Gastroesophageal sphincter (tissue), 4 donors: ENCODE measurements at regions not wholly inside any gene's neighbourhood (a gene's known extent, or its start where the extent isn't known, plus 50 kb on each side); places are given as distances from the start of the nearest gene placed in this dataset.

Source experiments
- ATAC-seq: fragments of 150-250 bp; one replicate; pipeline ENCODE4 v1.9.1; 2016; ENCODE audit warnings: mild to moderate bottlenecking, moderate library complexity
- H3K27ac ChIP-seq, 4 donors: fragments of 200-600 bp; sonication (generic) in 3 of 4; 1 replicate in 3 of 4; 2 replicates in 1 of 4; pipeline ENCODE4 v1.5.1; 2016 to 2019
- H3K27me3 ChIP-seq: fragments of 200-600 bp; sonication (generic); one replicate; pipeline ENCODE4 v1.5.1; 2019
- H3K36me3 ChIP-seq, 2 donors: fragments of 200-600 bp; sonication (generic); one replicate each; pipeline ENCODE4 v1.5.1; 2019; ENCODE audit warnings: control low read depth in 1 of 2
- H3K4me1 ChIP-seq, 3 donors: fragments of 200-600 bp; sonication (generic); 1 replicate in 2 of 3; 2 replicates in 1 of 3; pipeline ENCODE4 v1.5.1; 2016 to 2019; ENCODE audit warnings: control low read depth in 2 of 3
- H3K4me3 ChIP-seq, 2 donors: fragments of 200-600 bp; sonication (generic); one replicate each; pipeline ENCODE4 v1.5.1; 2019; ENCODE audit warnings: mild to moderate bottlenecking in 1 of 2, moderate library complexity in 1 of 2
- H3K9me3 ChIP-seq, 3 donors: fragments of 200-600 bp; sonication (generic); one replicate each; pipeline ENCODE4 v1.5.1; 2017 to 2019; ENCODE audit warnings: control low read depth in 2 of 3
- EP300 ChIP-seq: sonication (generic); formaldehyde crosslinking; IDR thresholded peaks from one replicate; pipeline ENCODE4 v1.6.1; 2017; ENCODE audit warnings: antibody characterized with exemption, mild to moderate bottlenecking
- POLR2A ChIP-seq, 2 donors: fragments of 450-650 bp; IDR thresholded peaks; one replicate each; pipeline ENCODE4 v1.6.1; 2017; ENCODE audit warnings: antibody characterized with exemption in 2 of 2, mild to moderate bottlenecking in 2 of 2, moderate library complexity in 1 of 2
- POLR2AphosphoS5 ChIP-seq: sonication (generic); formaldehyde crosslinking; IDR thresholded peaks from one replicate; pipeline ENCODE4 v1.6.1; 2017; ENCODE audit warnings: antibody characterized with exemption
- WGBS, 2 donors: methylation state at CpG; one replicate each; pipeline ENCODE4 v1.1.5; 2018; ENCODE audit warnings: low coverage in 1 of 2; 5-methylcytosine and 5-hydroxymethylcytosine counted together
- TF ChIP-seq, protein P1 (sequence below), 4 experiments: fragments of 200-600 bp in 2 of 4; fragments of 450-650 bp in 2 of 4; sonication (generic) in 1 of 4; IDR thresholded peaks; one replicate each; pipeline ENCODE4 v1.5.1; 2017 to 2019; ENCODE audit warnings: antibody characterized with exemption in 4 of 4, mild to moderate bottlenecking in 2 of 4, moderate library complexity in 2 of 4

DNA sequence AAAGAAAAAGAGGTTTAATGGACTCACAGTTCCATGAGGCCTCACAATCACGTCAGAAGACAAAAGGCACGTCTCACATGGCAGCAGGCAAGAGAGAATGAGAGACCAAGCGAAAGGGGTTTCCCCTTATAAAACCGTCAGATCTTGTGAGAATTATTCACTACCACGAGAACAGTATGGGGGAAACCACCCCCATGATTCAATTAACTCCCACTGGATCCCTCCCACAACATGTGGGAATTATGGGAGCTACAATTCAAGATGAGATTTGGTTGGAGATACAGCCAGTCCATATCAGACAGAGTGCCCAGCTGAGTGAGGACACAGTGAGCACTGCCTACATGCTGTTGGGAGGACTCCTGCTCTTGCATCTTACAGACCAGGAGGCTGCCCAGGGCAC is 148.4 kb downstream of the TEX36 start:
- ATAC-seq: no peak
- H3K4me1 ChIP-seq: peaks cover 0 to 10% (median 0%) of the 10 kb centered on the region in 3 donors
- no peaks in the 10 kb centered on the region for H3K36me3 ChIP-seq
- 60 to 68% methylated on average over 5 of the region's 5 CpGs for WGBS, 2 donors
- TF ChIP-seq POLR2A (IDR thresholded peaks at IDR 0.05): no peak
- TF ChIP-seq POLR2AphosphoS5: no peak
- TF ChIP-seq, protein P1, sequence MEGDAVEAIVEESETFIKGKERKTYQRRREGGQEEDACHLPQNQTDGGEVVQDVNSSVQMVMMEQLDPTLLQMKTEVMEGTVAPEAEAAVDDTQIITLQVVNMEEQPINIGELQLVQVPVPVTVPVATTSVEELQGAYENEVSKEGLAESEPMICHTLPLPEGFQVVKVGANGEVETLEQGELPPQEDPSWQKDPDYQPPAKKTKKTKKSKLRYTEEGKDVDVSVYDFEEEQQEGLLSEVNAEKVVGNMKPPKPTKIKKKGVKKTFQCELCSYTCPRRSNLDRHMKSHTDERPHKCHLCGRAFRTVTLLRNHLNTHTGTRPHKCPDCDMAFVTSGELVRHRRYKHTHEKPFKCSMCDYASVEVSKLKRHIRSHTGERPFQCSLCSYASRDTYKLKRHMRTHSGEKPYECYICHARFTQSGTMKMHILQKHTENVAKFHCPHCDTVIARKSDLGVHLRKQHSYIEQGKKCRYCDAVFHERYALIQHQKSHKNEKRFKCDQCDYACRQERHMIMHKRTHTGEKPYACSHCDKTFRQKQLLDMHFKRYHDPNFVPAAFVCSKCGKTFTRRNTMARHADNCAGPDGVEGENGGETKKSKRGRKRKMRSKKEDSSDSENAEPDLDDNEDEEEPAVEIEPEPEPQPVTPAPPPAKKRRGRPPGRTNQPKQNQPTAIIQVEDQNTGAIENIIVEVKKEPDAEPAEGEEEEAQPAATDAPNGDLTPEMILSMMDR (IDR thresholded peaks at IDR 0.05): no peak
- TF ChIP-seq EP300: no peak
- no peaks in the 10 kb centered on the region for H3K9me3 ChIP-seq
- peaks cover 5% of the 10 kb centered on the region for H3K27me3 ChIP-seq
- no peak overlapping the region for H3K4me3 ChIP-seq
- H3K27ac ChIP-seq: no peak overlapping the region

DNA sequence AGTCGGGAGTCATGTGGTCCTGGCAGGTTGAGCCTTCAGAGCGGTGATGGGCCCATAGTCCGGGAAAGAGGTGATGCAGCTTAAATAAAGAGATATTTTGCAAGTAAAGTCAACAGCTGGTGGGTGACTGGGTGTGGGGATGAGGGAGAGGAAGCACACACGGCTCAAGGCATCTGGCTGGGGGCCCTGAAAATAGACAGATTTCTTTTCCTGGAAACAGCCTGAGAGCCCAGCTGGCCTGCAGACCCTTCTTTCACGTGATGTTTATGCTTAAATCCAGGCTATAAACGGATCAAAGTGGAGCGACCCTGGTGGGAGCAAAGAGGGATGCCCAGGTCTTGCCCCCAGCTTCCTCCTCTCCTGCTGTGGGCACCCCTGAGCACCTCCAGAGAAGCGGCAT is 149.1 kb downstream of the TEX36 start:
- 26 to 29% methylated on average over 3 to 4 of the region's 8 CpGs for whole genome bisulfite sequencing, 2 donors
- no peak for ATAC-seq
- Histone ChIP-seq H3K9me3 (no peaks in the 10 kb centered on the region), H3K4me1 (peaks cover 0 to 3% (median 0%) of the 10 kb centered on the region in 3 donors), H3K36me3 (no peaks in the 10 kb centered on the region), H3K4me3 (no peak overlapping the region), H3K27ac (no peak overlapping the region), H3K27me3 (peaks cover 5% of the 10 kb centered on the region)
- TF ChIP-seq EP300 (no peak), POLR2AphosphoS5 (no peak), POLR2A (IDR thresholded peaks at IDR 0.05) (no peak)
- TF ChIP-seq, protein P1 (IDR thresholded peaks at IDR 0.05): no peak

DNA sequence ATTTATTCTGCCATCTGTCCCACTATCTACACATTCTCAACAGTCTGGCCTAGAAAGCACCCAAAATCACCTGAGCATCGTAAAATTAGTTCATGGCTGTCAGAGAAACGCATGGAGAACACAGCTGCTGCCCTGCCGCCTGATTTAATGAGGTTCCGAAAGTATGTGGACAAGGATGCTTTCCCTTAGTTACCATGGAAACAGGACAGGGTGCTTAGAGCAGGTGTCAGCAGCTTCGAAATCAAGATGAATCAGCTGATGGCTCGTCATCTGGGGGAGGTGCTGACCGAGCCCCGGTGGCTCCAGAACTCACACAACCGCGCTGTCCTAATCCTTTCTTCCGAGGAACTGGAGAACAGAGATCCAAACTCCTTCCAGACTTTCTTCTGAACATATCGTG is 151.5 kb downstream of the TEX36 start:
- H3K36me3 ChIP-seq: no peaks in the 10 kb centered on the region
- H3K27ac ChIP-seq: no peak overlapping the region
- WGBS, 2 donors: 63 to 68% methylated on average over 1 to 12 of the region's 12 CpGs
- H3K4me1 ChIP-seq: no peaks in the 10 kb centered on the region
- TF ChIP-seq POLR2A (IDR thresholded peaks at IDR 0.05) (no peak), EP300 (no peak), POLR2AphosphoS5 (no peak)
- TF ChIP-seq, protein P1 (IDR thresholded peaks at IDR 0.05): no peak
- peaks cover 5% of the 10 kb centered on the region for H3K27me3 ChIP-seq
- ATAC-seq: no peak
- H3K4me3 ChIP-seq: no peak overlapping the region
- no peaks in the 10 kb centered on the region for H3K9me3 ChIP-seq

DNA sequence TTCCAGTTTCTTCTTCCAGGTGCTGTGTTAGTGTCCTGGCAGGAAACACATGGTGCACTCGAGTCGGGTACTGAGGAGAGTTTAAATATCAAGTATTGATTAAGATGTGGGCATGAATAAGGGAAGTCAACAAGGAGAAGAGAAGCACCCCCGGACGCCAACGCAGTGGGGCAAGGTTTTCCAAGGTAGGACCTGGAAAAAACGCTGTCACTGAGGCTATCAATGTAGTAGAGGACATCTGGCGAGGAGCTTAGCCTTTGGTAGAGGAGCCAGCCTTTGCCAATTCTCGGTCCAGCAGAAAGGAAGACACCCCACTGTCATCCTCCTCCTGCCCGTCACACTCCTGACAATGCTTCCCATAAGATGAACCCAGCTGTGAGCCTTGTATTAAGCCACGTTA is 159.6 kb downstream of the TEX36 start:
- H3K27me3 ChIP-seq: no peaks in the 10 kb centered on the region
- TF ChIP-seq, protein P1 (IDR thresholded peaks at IDR 0.05): no peak
- TF ChIP-seq POLR2A (IDR thresholded peaks at IDR 0.05) (no peak), POLR2AphosphoS5 (no peak), EP300 (no peak)
- 70 to 100% methylated on average over 3 to 6 of the region's 10 CpGs for WGBS, 2 donors
- ATAC-seq: no peak
- H3K36me3 ChIP-seq: no peaks in the 10 kb centered on the region
- H3K4me3 ChIP-seq: no peak overlapping the region
- no peak overlapping the region for H3K27ac ChIP-seq
- H3K9me3 ChIP-seq: no peaks in the 10 kb centered on the region
- peaks cover 0 to 8% (median 0%) of the 10 kb centered on the region in 3 donors for H3K4me1 ChIP-seq

DNA sequence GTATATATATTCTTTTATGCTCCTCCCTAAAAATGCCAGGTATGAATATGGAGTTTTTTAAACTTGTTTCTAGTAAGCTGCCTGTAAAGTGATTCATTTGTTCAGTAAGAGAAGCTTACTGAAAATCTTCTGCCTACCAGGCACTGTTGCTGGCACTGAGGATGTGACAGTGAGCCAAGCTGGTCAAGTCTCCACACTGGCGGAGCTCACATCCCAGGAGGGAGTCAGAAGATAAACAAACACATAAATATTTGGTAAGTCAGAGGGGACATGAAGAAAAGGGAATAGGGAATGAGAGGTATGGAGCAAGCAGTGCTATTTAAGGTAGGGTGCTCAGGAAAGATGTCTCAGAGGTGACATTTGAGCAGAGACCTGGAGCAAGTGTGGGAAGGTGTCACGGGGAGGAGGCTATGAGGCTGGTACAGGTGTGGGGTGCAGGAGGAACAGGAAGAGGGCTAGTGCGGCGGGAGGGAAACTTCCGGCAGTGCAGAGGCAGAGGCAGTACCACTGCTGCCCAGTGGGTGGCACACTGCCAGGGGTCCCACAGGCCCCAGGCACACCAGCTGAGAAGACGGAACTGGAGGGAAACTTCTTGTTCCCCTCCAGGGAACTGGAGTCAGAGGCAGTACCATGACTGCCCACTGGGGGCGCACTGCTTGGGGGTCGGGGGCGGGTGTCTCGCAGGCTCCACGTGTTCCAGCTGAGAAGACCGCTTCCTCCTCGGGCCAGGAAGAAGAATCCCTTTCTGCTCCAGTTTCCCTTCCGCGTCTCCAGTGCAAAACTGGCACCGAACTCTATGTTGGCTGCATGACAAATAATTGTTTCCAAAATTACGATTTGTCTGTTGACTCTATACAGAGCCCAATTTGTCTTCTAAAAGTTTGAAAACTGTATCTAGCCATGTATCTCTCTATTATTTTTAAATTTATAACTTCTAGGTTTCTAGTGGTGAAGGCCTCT is 161.0 kb downstream of the TEX36 start:
- TF ChIP-seq POLR2AphosphoS5: no peak
- TF ChIP-seq, protein P1 (IDR thresholded peaks at IDR 0.05): peak in 2 of 4 experiments; percentile 27 to 45
- Histone ChIP-seq H3K9me3 (no peaks in the 10 kb centered on the region), H3K27ac (no peak overlapping the region), H3K4me3 (no peak overlapping the region), H3K36me3 (no peaks in the 10 kb centered on the region), H3K27me3 (no peaks in the 10 kb centered on the region), H3K4me1 (peaks cover 0 to 8% (median 0%) of the 10 kb centered on the region in 3 donors)
- no peak for ATAC-seq
- WGBS, 2 donors: 47 to 50% methylated on average over 10 to 15 of the region's 17 CpGs
